H1 (cell line): ENCODE measurements at regions not wholly inside any gene's neighbourhood (a gene's known extent, or its start where the extent isn't known, plus 50 kb on each side); places are given as distances from the start of the nearest gene placed in this dataset.

Experiments
- CTCF ChIA-PET: fragments of 300-600 bp; sonication (Branson Sonifier 250); formaldehyde crosslinking; loops from one replicate; lab custom pipeline; 2021; ENCODE audit not compliant: partially characterized antibody; lab: Charles Lee
- POLR2A ChIA-PET: fragments of 300-600 bp; sonication (Branson Sonifier 250); formaldehyde crosslinking; loops from one replicate; lab custom pipeline; 2021; ENCODE audit warnings: inconsistent platforms; ENCODE audit not compliant: partially characterized antibody; lab: Charles Lee
- DNase-seq, 2 experiments: peaks; one replicate each; pipeline versions ENCODE4 v3.0.0 to v3.0.0-alpha.2; 2010 to 2022; ENCODE audit warnings: low spot score in 2 of 2, low read depth in 1 of 2, mixed read lengths in 1 of 2
- FAIRE-seq: peaks from 2 replicates; lab custom pipeline; 2011; peaks lifted over from hg19 to GRCh38; lab: Jason Lieb, UNC
- H2AFZ ChIP-seq: 2 replicates; pipeline ENCODE4 v1.8.1; 2012; ENCODE audit warnings: low read length, inconsistent platforms
- H2AK5ac ChIP-seq: 2 replicates; pipeline ENCODE4 v1.6.1; 2013; ENCODE audit warnings: low read depth, low read length
- H2BK120ac ChIP-seq: replicated peaks from 2 replicates; pipeline ENCODE3; 2013; ENCODE audit warnings: low read depth, low read length, inconsistent platforms
- H2BK12ac ChIP-seq: 2 replicates; pipeline ENCODE4 v1.6.1; 2013; ENCODE audit warnings: low read depth, low read length
- H2BK15ac ChIP-seq: 2 replicates; pipeline ENCODE4 v1.6.1; 2013; ENCODE audit warnings: low read length
- H2BK20ac ChIP-seq: 2 replicates; pipeline ENCODE4 v1.6.1; 2013; ENCODE audit warnings: low read length
- H2BK5ac ChIP-seq: 2 replicates; pipeline ENCODE4 v1.6.1; 2013; ENCODE audit warnings: low read depth, low read length
- H3K14ac ChIP-seq: 2 replicates; pipeline ENCODE4 v1.6.1; 2013; ENCODE audit warnings: inconsistent platforms; ENCODE audit not compliant: insufficient read length
- H3K18ac ChIP-seq: 2 replicates; pipeline ENCODE4 v1.6.1; 2013; ENCODE audit warnings: low read length; ENCODE audit errors: extremely low read depth
- H3K23ac ChIP-seq: 2 replicates; pipeline ENCODE4 v1.6.1; 2013; ENCODE audit warnings: inconsistent platforms; ENCODE audit not compliant: insufficient read length
- H3K23me2 ChIP-seq: 2 replicates; pipeline ENCODE4 v1.6.1; 2013; ENCODE audit warnings: low read depth, low read length
- H3K27ac ChIP-seq: 2 replicates; pipeline ENCODE4 v1.6.1; 2011; ENCODE audit warnings: low read depth, low read length, inconsistent platforms
- H3K27me3 ChIP-seq, 4 experiments: replicated peaks in 1 of 4; 1 replicate in 1 of 4; 2 replicates in 3 of 4; pipeline versions ENCODE4 v1.6.1 to v1.8.1; 2011 to 2013; ENCODE audit warnings: low read length in 3 of 4, mild to moderate bottlenecking in 3 of 4, inconsistent platforms in 2 of 4, mixed read lengths in 2 of 4, moderate library complexity in 1 of 4; ENCODE audit not compliant: control insufficient read depth in 3 of 4, insufficient read depth in 3 of 4; ENCODE audit errors: extremely low read depth in 1 of 4
- H3K36me3 ChIP-seq, 4 experiments: 2 replicates each; pipeline versions ENCODE4 v1.6.1 to v1.8.1; 2011 to 2013; ENCODE audit warnings: mild to moderate bottlenecking in 4 of 4, low read length in 3 of 4, moderate library complexity in 2 of 4, control low read depth in 1 of 4, inconsistent platforms in 1 of 4; ENCODE audit not compliant: insufficient read depth in 4 of 4, control insufficient read depth in 2 of 4
- H3K4ac ChIP-seq: replicated peaks from 2 replicates; pipeline ENCODE3; 2013; ENCODE audit warnings: low read length, low read depth, mixed read lengths, inconsistent platforms; ENCODE audit not compliant: insufficient read length
- H3K4me1 ChIP-seq, 4 experiments: replicated peaks in 1 of 4; 1 replicate in 1 of 4; 2 replicates in 3 of 4; pipeline versions ENCODE4 v1.6.1 to v1.8.1; 2011 to 2013; ENCODE audit warnings: low read length in 3 of 4, inconsistent platforms in 2 of 4, mixed read lengths in 1 of 4; ENCODE audit not compliant: insufficient read depth in 4 of 4, control insufficient read depth in 3 of 4
- H3K4me2 ChIP-seq, 2 experiments: 2 replicates each; pipeline versions ENCODE4 v1.6.1 to v1.8.1; 2011 to 2013; ENCODE audit warnings: low read depth in 2 of 2, low read length in 2 of 2, control low read depth in 1 of 2, inconsistent platforms in 1 of 2, mild to moderate bottlenecking in 1 of 2; ENCODE audit not compliant: insufficient read depth in 1 of 2
- H3K4me3 ChIP-seq, 4 experiments: fragments of 200-600, 300-600 bp in 1 of 4; sonication (generic), shearing (Covaris generic), sonication (Bioruptor Twin) in 1 of 4; 2 replicates each; pipeline versions ENCODE4 v1.5.1 to v1.8.1; 2011 to 2016; ENCODE audit warnings: low read length in 4 of 4, low read depth in 3 of 4, control low read depth in 2 of 4, inconsistent platforms in 2 of 4, mild to moderate bottlenecking in 2 of 4, mixed read lengths in 1 of 4, moderate library complexity in 1 of 4; ENCODE audit not compliant: insufficient read depth in 2 of 4; ENCODE audit errors: extremely low read depth in 1 of 4
- H3K56ac ChIP-seq: replicated peaks from 2 replicates; pipeline ENCODE3; 2013; ENCODE audit warnings: low read depth, mild to moderate bottlenecking, mixed read lengths, low read length, inconsistent platforms; ENCODE audit not compliant: insufficient read length
- H3K79me1 ChIP-seq: 2 replicates; pipeline ENCODE4 v1.6.1; 2013; ENCODE audit warnings: low read depth, low read length, control low read depth
- H3K79me2 ChIP-seq, 2 experiments: 2 replicates each; pipeline versions ENCODE4 v1.6.1 to v1.8.1; 2012 to 2013; ENCODE audit warnings: low read length in 2 of 2, mild to moderate bottlenecking in 2 of 2, inconsistent platforms in 1 of 2; ENCODE audit not compliant: insufficient read depth in 2 of 2, control insufficient read depth in 1 of 2
- H3K9ac ChIP-seq, 4 experiments: replicated peaks in 1 of 4; 1 replicate in 1 of 4; 2 replicates in 3 of 4; pipeline versions ENCODE4 v1.6.1 to v1.8.1; 2011 to 2013; ENCODE audit warnings: low read depth in 3 of 4, low read length in 3 of 4, control low read depth in 2 of 4, mild to moderate bottlenecking in 2 of 4, moderate library complexity in 2 of 4, inconsistent platforms in 1 of 4; ENCODE audit errors: extremely low read depth in 1 of 4
- H3K9me3 ChIP-seq, 2 experiments: 2 replicates each; pipeline versions ENCODE4 v1.6.1 to v1.8.1; 2012 to 2013; ENCODE audit warnings: mild to moderate bottlenecking in 2 of 2, moderate library complexity in 2 of 2, control low read depth in 1 of 2, inconsistent platforms in 1 of 2, low read depth in 1 of 2, low read length in 1 of 2, mixed read lengths in 1 of 2; ENCODE audit not compliant: insufficient read depth in 2 of 2
- H4K20me1 ChIP-seq, 2 experiments: replicated peaks in 1 of 2; 2 replicates each; pipeline versions ENCODE3 to v1.8.1; 2011 to 2013; ENCODE audit warnings: inconsistent platforms in 2 of 2, low read length in 2 of 2, mild to moderate bottlenecking in 1 of 2; ENCODE audit not compliant: insufficient read depth in 2 of 2, control insufficient read depth in 1 of 2
- H4K5ac ChIP-seq: 2 replicates; pipeline ENCODE4 v1.6.1; 2013; ENCODE audit warnings: low read length, low read depth, mixed read lengths, inconsistent platforms; ENCODE audit not compliant: insufficient read length
- H4K8ac ChIP-seq: 2 replicates; pipeline ENCODE4 v1.8.0; 2013; ENCODE audit warnings: mild to moderate bottlenecking, moderate library complexity, low read length, inconsistent platforms; ENCODE audit not compliant: insufficient read depth; ENCODE audit errors: extremely low read depth
- H4K91ac ChIP-seq: replicated peaks from 2 replicates; pipeline ENCODE3; 2013; ENCODE audit warnings: low read length, mixed read lengths, inconsistent platforms; ENCODE audit not compliant: insufficient read length
- SP1 ChIP-seq: IDR thresholded peaks from 2 replicates; pipeline ENCODE4 v1.6.1; 2011; ENCODE audit warnings: low read depth, low read length
- ZNF274 ChIP-seq: IDR thresholded peaks from 2 replicates; pipeline ENCODE4 v1.7.0; 2012; ENCODE audit warnings: low read length, borderline replicate concordance; ENCODE audit errors: extremely low read depth
- WGBS, 2 experiments: shearing (Covaris generic) in 1 of 2; methylation state at CpG; one replicate each; pipeline versions ENCODE4 v1.1.6 to v1.1.7; 2013 to 2015; ENCODE audit warnings: low lambda C conversion rate in 2 of 2, mixed read lengths in 2 of 2, inconsistent platforms in 1 of 2, low coverage in 1 of 2, missing lambda C conversion rate in 1 of 2; ENCODE audit not compliant: insufficient replicate concordance in 2 of 2, insufficient coverage in 1 of 2, insufficient read length in 1 of 2; ENCODE audit errors: extremely low coverage in 1 of 2, missing lambda C conversion rate in 1 of 2; 5-methylcytosine and 5-hydroxymethylcytosine counted together

DNA sequence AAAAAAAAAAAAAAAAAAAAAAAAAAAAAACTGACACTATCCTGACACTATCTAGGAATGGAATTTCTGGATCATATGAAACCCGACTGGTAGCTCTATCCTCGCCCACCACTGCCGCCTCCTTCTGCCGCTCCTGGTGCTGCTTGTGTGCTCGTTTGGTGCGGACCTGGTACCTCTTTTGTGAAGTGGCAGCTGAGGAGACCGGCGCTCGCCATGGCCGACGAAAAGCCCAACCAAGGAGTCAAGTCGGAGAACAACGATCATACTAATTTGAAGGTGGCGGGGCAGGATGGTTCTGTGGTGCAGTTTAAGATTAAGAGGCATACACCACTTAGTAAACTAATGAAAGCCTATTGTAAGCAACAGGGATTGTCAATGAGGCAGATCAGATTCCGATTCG is 130.6 kb downstream of the SEPTIN14 start:
- H3K27me3 ChIP-seq = no peaks in the 10 kb centered on the region
- FAIRE-seq = no peak
- H3K4me1 ChIP-seq = peaks cover 0 to 2% (median under 1%) of the 10 kb centered on the region in 4 experiments; a peak in 1 of 7 replicates
- no peak overlapping the region for H2AFZ ChIP-seq
- H3K23me2 ChIP-seq = no peaks in the 10 kb centered on the region
- no peak overlapping the region for H4K91ac ChIP-seq
- no peaks in the 10 kb centered on the region for H3K36me3 ChIP-seq
- H3K23ac ChIP-seq = no peak overlapping the region
- DNase-seq = no peak
- no peak overlapping the region for H3K4ac ChIP-seq
- no peak for TF ChIP-seq ZNF274
- no peak for TF ChIP-seq SP1
- H2BK120ac ChIP-seq = no peak overlapping the region
- 93% methylated on average over 16 of the region's 16 CpGs; no CpG with 5 or more reads in 1 of the 2 experiments for WGBS, 2 experiments
- no peak overlapping the region for H2BK20ac ChIP-seq
- no peak overlapping the region for H4K5ac ChIP-seq
- no peak overlapping the region for H3K9ac ChIP-seq
- no peak overlapping the region for H3K4me3 ChIP-seq
- ChIA-PET CTCF (interaction anchor here (0.5 kb wide), 1 partner anchor 111 kb away, joined by 3 read pairs; no protein-coding TSS in a partner anchor), POLR2A (no interaction called here)
- no peak overlapping the region for H3K18ac ChIP-seq
- no peak overlapping the region for H3K4me2 ChIP-seq
- H2AK5ac ChIP-seq = no peak overlapping the region
- no peak overlapping the region for H3K27ac ChIP-seq
- H3K9me3 ChIP-seq = no peaks in the 10 kb centered on the region
- H4K8ac ChIP-seq = no peak overlapping the region
- no peaks in the 10 kb centered on the region for H3K79me2 ChIP-seq
- no peak overlapping the region for H2BK5ac ChIP-seq
- no peak overlapping the region for H3K14ac ChIP-seq
- no peak overlapping the region for H3K56ac ChIP-seq
- no peak overlapping the region for H2BK12ac ChIP-seq
- H4K20me1 ChIP-seq = no peaks in the 10 kb centered on the region
- H2BK15ac ChIP-seq = no peak overlapping the region
- no peaks in the 10 kb centered on the region for H3K79me1 ChIP-seq
